GM18517 (cell line): ENCODE measurements at regions not wholly inside any gene's neighbourhood (a gene's known extent, or its start where the extent isn't known, plus 50 kb on each side); places are given as distances from the start of the nearest gene placed in this dataset.

ENCODE experiments used
- ATAC-seq: cut with Tn5 transposase; IDR thresholded peaks from one replicate; pipeline ENCODE4 v1.9.1; 2021; ENCODE audit warnings: mild to moderate bottlenecking, moderate library complexity; ENCODE audit not compliant: unreplicated experiment

- no peak for ATAC-seq
Observed at GRCh38 chr10:92747066-92747465, 57.3 kb downstream of the HHEX start.

DNA sequence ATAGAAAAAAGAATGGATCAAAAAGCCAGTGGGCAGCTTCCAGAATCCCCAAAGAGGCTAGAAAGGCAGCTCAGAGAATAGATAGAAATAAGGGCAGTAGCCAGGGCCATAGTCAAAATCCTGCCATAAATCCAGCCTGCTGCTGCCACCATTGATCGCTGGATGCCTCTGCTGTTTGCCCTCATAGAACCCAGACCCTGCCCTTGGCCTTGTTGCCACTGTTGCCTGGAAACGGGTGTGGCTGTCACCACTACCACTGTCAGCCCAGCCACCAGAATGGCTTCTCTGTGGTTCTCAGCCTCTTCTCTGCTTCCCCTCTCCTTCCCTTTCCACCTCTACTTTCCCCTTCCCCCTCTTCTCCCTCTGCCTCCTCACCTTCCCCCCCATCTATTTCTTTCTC lies 57.8 kb downstream of the HHEX start:
- ATAC-seq: no peak

- no peak for ATAC-seq
Observed at GRCh38 chr10:92750791-92751533, 61.2 kb downstream of the HHEX start.

DNA sequence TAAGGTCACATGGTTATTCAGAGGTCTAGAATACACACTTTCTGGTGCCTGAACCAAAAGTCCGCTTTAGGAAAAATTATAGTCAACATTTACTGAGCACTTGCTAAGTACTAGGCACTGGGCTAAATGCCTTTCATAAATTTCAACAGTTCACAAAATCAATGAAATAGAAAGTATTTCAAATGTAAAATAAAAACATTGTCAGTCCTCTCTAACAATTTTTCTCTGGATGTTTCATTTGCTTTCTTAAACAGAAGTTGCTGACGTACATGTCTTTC lies 61.7 kb downstream of the HHEX start:
- no peak for ATAC-seq

GRCh38 chr10:92751827-92752226 lies 62.1 kb downstream of the HHEX start:
- ATAC-seq: no peak

GRCh38 chr10:92753865-92754264 lies 64.1 kb downstream of the HHEX start:
- ATAC-seq: no peak

GRCh38 chr10:92755725-92756124 lies 66.0 kb downstream of the HHEX start:
- ATAC-seq: no peak

GRCh38 chr10:92756201-92757065 lies 66.7 kb downstream of the HHEX start:
- peak; percentile 87 for ATAC-seq

- peak; percentile 64 for ATAC-seq
Observed at GRCh38 chr10:92757066-92757710, 67.4 kb downstream of the HHEX start.

- no peak for ATAC-seq
Observed at GRCh38 chr10:92757711-92758104, 68.0 kb downstream of the HHEX start.

DNA sequence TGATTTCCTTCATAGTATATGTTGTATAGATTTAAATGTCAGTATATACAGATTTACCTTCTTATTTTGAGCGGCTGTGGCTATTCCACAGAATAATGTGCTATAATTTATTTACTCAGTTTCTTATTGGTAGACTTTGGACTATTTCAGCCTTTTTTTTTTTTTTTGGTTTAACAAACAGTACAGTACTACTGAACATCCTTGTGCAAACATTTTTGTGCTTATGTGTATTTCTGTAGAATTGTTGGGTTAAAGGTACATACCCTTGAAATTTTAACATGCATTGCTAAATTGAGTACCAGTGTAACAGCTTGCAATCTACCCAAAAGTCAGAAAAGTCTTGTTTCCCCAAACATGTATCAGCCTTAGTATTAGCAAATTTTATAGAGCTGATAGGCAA lies 68.8 kb downstream of the HHEX start:
- ATAC-seq: no peak

DNA sequence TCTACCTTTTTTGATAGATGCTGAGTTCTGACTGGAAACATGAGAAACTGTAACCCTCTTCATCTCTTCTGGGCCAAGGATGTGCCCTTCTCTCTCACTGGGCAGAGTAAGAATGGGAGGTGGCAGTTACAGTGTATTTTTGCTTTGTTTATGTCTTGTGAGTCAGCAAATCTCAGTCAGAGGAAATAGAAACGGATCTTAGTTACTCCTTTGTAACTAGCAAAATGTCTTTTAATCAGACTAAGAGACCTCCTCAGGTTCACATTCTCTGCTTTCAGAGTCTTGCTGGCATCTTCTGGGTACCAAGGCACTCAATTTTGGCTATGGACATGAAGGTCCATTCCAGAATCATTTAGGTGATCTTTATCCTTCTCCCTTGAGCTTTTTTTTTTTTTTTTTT lies 70.9 kb downstream of the HHEX start:
- ATAC-seq: no peak

DNA sequence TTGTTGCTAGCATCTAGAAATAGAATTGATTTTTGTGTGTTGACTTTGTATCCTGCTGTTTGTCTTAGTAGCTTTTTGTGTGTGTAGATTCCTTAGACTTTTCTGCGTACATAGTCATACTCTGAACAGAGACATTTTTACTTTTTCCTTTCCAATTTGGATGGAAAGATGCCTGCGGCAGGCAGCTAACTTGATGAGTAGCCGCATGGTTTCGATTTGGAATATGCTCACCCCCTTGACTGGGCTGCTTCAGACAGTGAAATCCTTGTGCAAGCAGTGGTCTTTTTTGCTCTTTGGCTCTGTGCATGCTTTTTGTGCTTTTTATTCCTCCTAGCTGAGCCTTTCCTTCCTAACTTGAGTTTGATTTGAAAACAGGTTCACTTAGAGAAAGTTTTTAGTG lies 71.8 kb downstream of the HHEX start:
- ATAC-seq: no peak

DNA sequence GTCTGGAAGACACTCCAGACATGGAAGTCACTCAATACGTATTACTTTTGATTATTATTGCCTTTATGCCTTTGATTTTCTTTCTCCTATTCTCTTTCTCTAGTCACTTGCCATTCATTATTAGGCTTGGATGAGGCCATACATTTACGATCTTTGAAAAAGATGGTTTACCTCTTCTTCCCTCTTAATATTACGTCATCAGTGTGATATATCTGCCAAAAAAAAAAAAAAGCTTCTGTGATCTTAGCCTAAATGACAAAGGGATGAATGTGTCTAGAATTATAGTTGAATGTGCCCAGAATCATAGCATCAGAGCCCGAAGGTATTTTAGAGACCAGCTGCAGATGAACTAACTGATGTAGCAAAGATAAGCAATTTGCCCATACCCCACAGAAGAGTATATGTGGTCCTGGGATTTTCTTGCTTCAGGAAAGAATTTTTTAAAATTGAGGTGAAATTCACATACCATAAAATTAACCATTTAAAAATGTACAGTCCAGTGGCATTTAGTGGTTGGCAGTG lies 73.9 kb downstream of the HHEX start:
- ATAC-seq: no peak

- ATAC-seq: no peak
Observed at GRCh38 chr10:92766451-92766850, 76.7 kb downstream of the HHEX start.

DNA sequence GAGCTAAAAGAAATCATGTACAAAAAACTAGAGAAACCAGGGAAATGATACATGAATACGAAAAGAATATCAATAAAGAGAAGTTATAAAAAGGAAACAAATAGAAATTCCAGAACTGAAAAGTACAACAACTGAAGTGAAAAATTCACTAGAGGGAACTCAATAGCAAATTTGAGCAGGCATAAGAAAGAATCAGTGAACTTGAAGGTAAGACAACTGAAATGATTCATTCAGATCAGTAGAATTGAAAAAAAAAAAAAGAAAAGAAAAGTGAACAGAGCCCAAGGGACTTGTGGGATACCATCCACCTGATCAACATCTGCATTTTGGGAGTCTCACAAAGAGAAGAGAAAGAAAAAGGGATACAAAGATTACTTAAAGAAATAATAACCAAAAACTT lies 78.3 kb downstream of the HHEX start:
- ATAC-seq: no peak

DNA sequence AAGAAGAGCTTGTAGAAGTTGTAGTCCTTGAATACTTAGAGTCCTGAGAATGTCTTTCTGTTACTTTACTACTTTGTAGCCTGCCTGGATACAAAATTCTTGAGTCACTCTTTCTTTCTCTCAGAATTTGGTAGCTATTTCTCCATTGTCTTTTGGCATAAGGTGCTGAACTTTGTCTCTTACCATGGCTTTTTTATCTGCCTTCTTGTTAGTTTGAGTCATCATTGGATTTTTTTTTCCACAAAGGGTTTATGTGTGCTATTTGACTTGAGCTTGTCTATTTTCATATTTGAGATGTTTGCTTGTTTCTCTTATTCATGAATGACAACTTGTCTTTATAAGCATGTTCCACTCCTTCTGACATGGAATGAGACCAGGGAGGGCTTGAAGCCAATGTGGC lies 74.5 kb upstream of the EXOC6 start:
- ATAC-seq: no peak

DNA sequence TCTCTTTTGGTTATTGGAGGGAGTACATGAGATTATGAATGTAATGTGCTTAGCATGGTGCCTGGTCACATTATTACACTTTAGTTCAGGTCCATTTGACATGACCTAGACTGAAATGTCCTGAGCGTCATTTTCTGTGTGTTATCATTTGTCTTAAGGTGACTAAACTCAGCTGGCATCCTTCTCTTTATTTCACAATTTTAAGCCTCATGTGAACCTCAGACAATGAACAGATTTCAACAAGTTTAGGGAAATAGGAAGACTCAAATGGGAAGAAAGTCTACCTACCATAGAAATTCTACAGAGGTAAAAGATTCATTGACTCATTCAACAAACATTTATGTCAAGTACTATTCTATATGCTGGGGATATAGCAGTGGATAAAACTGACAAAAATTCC lies 70.2 kb upstream of the EXOC6 start:
- ATAC-seq: no peak

DNA sequence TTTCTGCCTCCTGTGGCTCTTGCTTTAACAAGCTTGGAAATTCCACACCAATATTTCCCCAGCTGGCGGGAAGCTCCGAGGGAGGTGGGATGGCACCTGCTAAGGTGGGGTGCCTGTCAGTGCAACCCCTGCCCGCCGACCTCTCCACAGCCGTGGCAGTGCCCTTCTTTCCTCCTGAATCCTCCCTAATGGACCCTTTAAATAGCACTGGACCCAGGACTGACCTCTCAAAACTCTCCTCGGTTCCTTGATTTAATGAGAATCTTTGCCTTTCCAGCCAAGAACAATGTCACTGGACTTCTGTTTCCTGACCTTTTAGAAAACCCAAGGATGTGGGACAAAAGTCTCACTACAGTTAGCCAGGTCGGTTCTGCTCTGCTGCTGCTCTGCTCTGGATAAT lies 63.2 kb upstream of the EXOC6 start:
- no peak for ATAC-seq

GRCh38 chr10:92787557-92788152 lies 60.7 kb upstream of the EXOC6 start:
- ATAC-seq: no peak

- ATAC-seq: no peak
Observed at GRCh38 chr10:92789067-92789466, 59.3 kb upstream of the EXOC6 start.
